Fibroblast of lung (primary cell): ENCODE measurements at regions not wholly inside any gene's neighbourhood (a gene's known extent, or its start where the extent isn't known, plus 50 kb on each side); places are given as distances from the start of the nearest gene placed in this dataset.

Experiments
- DNase-seq, 2 donors: peaks; one replicate each; pipeline versions ENCODE4 v3.0.0 to v3.0.0-alpha.2; 2010; ENCODE audit warnings: low read depth in 2 of 2
- H2AFZ ChIP-seq: 2 replicates; pipeline ENCODE4 v1.5.1; 2012; ENCODE audit warnings: low read length, control low read depth, inconsistent platforms
- H3K27ac ChIP-seq: 2 replicates; pipeline ENCODE4 v1.5.1; 2011; ENCODE audit warnings: low read length, control low read depth; ENCODE audit not compliant: insufficient read depth
- H3K27me3 ChIP-seq: 2 replicates; pipeline ENCODE4 v1.5.1; 2011; ENCODE audit warnings: mild to moderate bottlenecking, low read length; ENCODE audit not compliant: control insufficient read depth, insufficient read depth
- H3K36me3 ChIP-seq: 2 replicates; pipeline ENCODE4 v1.5.1; 2011; ENCODE audit warnings: low read length; ENCODE audit not compliant: control insufficient read depth, insufficient read depth
- H3K4me1 ChIP-seq: 2 replicates; pipeline ENCODE4 v1.5.1; 2011; ENCODE audit warnings: low read length; ENCODE audit not compliant: control insufficient read depth, insufficient read depth; ENCODE audit errors: extremely low read depth
- H3K4me2 ChIP-seq: 2 replicates; pipeline ENCODE4 v1.5.1; 2011; ENCODE audit warnings: low read length, control low read depth; ENCODE audit not compliant: insufficient read depth; ENCODE audit errors: extremely low read depth
- H3K4me3 ChIP-seq, 4 experiments: fragments of 200-600 bp in 1 of 4; sonication (generic) in 1 of 4; replicated peaks in 1 of 4; 2 replicates each; pipeline ENCODE4 v1.5.1; 2011 to 2016; ENCODE audit warnings: low read length in 4 of 4, low read depth in 3 of 4, mild to moderate bottlenecking in 3 of 4, control low read depth in 2 of 4, inconsistent platforms in 1 of 4, mixed read lengths in 1 of 4; ENCODE audit not compliant: insufficient read depth in 1 of 4; ENCODE audit errors: control extremely low read depth in 1 of 4
- H3K79me2 ChIP-seq: 2 replicates; pipeline ENCODE4 v1.5.1; 2012; ENCODE audit warnings: mild to moderate bottlenecking, low read length, inconsistent platforms; ENCODE audit not compliant: control insufficient read depth, insufficient read depth
- H3K9ac ChIP-seq: 2 replicates; pipeline ENCODE4 v1.5.1; 2011; ENCODE audit warnings: mild to moderate bottlenecking, low read length, control low read depth; ENCODE audit not compliant: insufficient read depth
- H3K9me3 ChIP-seq: 2 replicates; pipeline ENCODE4 v1.5.1; 2012; ENCODE audit warnings: low read depth, low read length; ENCODE audit not compliant: control insufficient read depth, insufficient read depth
- H4K20me1 ChIP-seq: 2 replicates; pipeline ENCODE4 v1.5.1; 2011; ENCODE audit warnings: low read length; ENCODE audit not compliant: control insufficient read depth, insufficient read depth; ENCODE audit errors: extremely low read depth
- EZH2 ChIP-seq: IDR thresholded peaks from 2 replicates; pipeline ENCODE4 v1.5.1; 2012; ENCODE audit warnings: low read length, control low read depth, mild to moderate bottlenecking; ENCODE audit errors: missing control alignments
- TF ChIP-seq, protein P1 (sequence below), 2 donors: IDR thresholded peaks in 1 of 2; conservative IDR thresholded peaks in 1 of 2; 1 replicate in 1 of 2; 2 replicates in 1 of 2; pipeline ENCODE4 v1.5.1; 2011 to 2012; ENCODE audit warnings: low read length in 2 of 2, control low read depth in 1 of 2, inconsistent platforms in 1 of 2, low read depth in 1 of 2, mild to moderate bottlenecking in 1 of 2

DNA sequence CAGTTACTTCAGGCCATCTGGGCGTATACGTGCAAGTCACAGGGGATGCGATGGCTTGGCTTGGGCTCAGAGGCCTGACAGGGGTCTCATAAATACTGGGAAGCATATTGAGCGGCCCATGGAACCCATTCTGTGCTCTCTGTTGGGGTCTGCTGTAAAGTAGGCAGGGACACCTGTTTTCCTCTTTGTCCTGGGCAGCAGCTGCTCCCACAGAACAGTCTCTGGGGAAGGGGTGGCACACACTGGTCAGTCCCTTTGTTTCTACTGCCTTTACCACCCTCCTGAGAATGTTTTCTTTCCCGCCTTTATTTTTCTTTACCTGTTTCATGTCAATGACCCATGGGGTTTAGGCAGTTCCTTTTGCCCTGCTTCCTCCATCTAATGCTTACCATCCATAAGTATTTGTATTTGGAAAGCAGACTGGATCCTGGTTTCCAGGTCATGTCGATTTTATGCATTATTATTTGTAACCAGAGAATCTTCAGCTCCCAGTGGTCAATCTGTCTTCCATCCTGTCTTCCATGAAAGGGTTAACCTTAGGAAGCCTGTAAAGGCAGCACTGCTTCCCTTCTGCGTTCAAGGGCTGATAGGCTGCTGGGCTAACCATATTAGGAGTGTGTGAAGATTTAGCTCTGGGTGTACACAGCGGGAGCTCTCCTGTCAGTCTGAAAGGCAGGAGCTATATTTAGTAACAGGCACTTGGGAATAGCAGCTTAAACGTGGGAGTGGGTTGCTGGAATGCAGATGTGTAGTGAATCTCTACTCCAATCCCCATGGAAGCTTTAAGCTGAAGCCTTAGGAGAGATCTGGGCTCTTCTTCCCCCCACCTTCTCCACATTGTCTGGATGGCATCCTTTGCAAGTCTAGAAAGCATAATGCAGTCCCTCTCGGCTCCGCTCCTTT is 124.0 kb downstream of the DYRK2 start:
- DNase-seq = peak; percentile 60 to 81
- H3K36me3 ChIP-seq = no peaks in the 10 kb centered on the region
- H3K9ac ChIP-seq = no peak overlapping the region
- peak overlapping the region; percentile 6 for H2AFZ ChIP-seq
- H3K4me2 ChIP-seq = no peak overlapping the region
- H3K79me2 ChIP-seq = no peaks in the 10 kb centered on the region
- no peaks in the 10 kb centered on the region for H3K9me3 ChIP-seq
- peaks cover 5% of the 10 kb centered on the region for H3K4me1 ChIP-seq
- no peak overlapping the region for H3K27ac ChIP-seq
- H3K27me3 ChIP-seq = no peaks in the 10 kb centered on the region
- H4K20me1 ChIP-seq = no peaks in the 10 kb centered on the region
- no peak for TF ChIP-seq EZH2
- TF ChIP-seq, protein P1, sequence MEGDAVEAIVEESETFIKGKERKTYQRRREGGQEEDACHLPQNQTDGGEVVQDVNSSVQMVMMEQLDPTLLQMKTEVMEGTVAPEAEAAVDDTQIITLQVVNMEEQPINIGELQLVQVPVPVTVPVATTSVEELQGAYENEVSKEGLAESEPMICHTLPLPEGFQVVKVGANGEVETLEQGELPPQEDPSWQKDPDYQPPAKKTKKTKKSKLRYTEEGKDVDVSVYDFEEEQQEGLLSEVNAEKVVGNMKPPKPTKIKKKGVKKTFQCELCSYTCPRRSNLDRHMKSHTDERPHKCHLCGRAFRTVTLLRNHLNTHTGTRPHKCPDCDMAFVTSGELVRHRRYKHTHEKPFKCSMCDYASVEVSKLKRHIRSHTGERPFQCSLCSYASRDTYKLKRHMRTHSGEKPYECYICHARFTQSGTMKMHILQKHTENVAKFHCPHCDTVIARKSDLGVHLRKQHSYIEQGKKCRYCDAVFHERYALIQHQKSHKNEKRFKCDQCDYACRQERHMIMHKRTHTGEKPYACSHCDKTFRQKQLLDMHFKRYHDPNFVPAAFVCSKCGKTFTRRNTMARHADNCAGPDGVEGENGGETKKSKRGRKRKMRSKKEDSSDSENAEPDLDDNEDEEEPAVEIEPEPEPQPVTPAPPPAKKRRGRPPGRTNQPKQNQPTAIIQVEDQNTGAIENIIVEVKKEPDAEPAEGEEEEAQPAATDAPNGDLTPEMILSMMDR (conservative IDR thresholded peaks at IDR 0.05 in 1 of 2, IDR thresholded peaks at IDR 0.05 in 1 of 2; ENCODE audit: low read depth in 1 of 2, low read length in 2 of 2) = no peak
- no peak overlapping the region for H3K4me3 ChIP-seq

DNA sequence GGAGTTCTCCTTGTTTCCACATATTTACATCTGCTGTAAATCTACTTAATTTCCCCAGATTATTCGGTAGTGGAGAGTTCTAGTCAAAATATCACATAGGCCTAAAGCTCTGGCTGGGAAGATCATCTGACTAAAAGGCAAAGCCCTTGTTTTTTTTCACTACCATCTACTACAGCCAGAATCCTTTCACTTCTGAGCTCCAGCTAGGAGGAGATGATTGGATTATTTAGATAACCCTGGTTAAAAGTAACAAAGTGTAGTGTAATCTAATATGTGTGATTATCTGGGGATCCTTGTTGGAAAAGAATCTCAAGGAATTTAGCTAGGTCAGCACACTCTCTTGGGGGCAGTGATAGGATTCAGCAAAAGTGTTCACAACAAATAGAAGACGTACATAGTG is 125.4 kb downstream of the DYRK2 start:
- DNase-seq = peak; percentile 27 to 56
- no peaks in the 10 kb centered on the region for H3K79me2 ChIP-seq
- H3K36me3 ChIP-seq = no peaks in the 10 kb centered on the region
- peak overlapping the region; percentile 19 for H3K4me2 ChIP-seq
- TF ChIP-seq EZH2 = no peak
- TF ChIP-seq, protein P1 (conservative IDR thresholded peaks at IDR 0.05 in 1 of 2, IDR thresholded peaks at IDR 0.05 in 1 of 2; ENCODE audit: low read depth in 1 of 2, low read length in 2 of 2) = no peak
- H3K4me3 ChIP-seq = no peak overlapping the region
- no peaks in the 10 kb centered on the region for H3K9me3 ChIP-seq
- no peaks in the 10 kb centered on the region for H4K20me1 ChIP-seq
- peaks cover 5% of the 10 kb centered on the region for H3K4me1 ChIP-seq
- H3K27ac ChIP-seq = no peak overlapping the region
- H2AFZ ChIP-seq = peak overlapping the region; percentile 14
- H3K9ac ChIP-seq = no peak overlapping the region
- no peaks in the 10 kb centered on the region for H3K27me3 ChIP-seq

DNA sequence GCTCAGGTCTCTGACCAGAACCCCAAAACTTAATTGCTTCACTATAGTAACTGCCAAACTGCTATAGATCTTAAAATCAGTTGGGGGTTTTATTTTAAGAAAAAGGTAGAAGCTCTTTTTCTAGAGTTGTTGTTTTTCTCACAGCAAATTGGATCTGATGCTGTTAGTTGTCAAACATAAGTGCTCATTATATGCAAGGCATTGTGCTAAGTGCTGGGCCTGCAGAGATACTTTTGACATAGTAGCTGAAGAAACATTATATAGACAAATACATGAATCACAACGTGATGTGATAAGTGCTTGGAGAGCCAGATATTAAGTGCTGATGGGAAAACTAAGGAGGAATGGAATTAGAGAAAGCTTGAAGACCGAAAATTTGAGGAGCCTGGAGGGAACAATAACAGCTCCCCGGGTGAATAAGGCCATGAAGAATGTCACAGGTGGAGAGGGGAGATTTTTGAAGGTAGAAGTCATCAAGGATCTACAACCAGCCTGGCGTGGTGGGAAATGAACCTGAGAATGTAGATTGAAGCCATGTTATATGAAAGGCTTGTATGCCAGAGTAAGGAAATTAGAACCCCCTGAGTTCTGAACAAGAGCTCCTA is 126.5 kb downstream of the DYRK2 start:
- H3K4me2 ChIP-seq = no peak overlapping the region
- no peak overlapping the region for H2AFZ ChIP-seq
- no peaks in the 10 kb centered on the region for H3K27me3 ChIP-seq
- no peak overlapping the region for H3K9ac ChIP-seq
- H4K20me1 ChIP-seq = no peaks in the 10 kb centered on the region
- DNase-seq = peak in 1 of 2 donors; percentile 40
- peaks cover 5% of the 10 kb centered on the region for H3K4me1 ChIP-seq
- H3K79me2 ChIP-seq = no peaks in the 10 kb centered on the region
- no peaks in the 10 kb centered on the region for H3K9me3 ChIP-seq
- no peaks in the 10 kb centered on the region for H3K36me3 ChIP-seq
- no peak overlapping the region for H3K4me3 ChIP-seq
- TF ChIP-seq, protein P1 (conservative IDR thresholded peaks at IDR 0.05 in 1 of 2, IDR thresholded peaks at IDR 0.05 in 1 of 2; ENCODE audit: low read depth in 1 of 2, low read length in 2 of 2) = no peak
- no peak for TF ChIP-seq EZH2
- H3K27ac ChIP-seq = no peak overlapping the region
